Superior temporal gyrus (tissue), 1 donor: ENCODE measurements at regions not wholly inside any gene's neighbourhood (a gene's known extent, or its start where the extent isn't known, plus 50 kb on each side); places are given as distances from the start of the nearest gene placed in this dataset.
A peak's percentile ranks its signal among the peaks of the same experiment; 100 is the strongest.

Source experiments
- DNase-seq: peaks from one replicate; pipeline ENCODE4 v3.0.0-alpha.2; 2016; ENCODE audit errors: extremely low spot score

GRCh38 chr2:228707846-228708245 lies 526.4 kb upstream of the SPHKAP start:
- DNase-seq: no peak

GRCh38 chr2:228705318-228705717 lies 523.8 kb upstream of the SPHKAP start:
- no peak for DNase-seq

GRCh38 chr2:228703152-228703551 lies 521.7 kb upstream of the SPHKAP start:
- DNase-seq: no peak

- no peak for DNase-seq
Observed at GRCh38 chr2:228701506-228701905, 520.0 kb upstream of the SPHKAP start.

GRCh38 chr2:228700638-228701037 lies 519.2 kb upstream of the SPHKAP start:
- no peak for DNase-seq

- no peak for DNase-seq
Observed at GRCh38 chr2:228699888-228700287, 518.4 kb upstream of the SPHKAP start.

GRCh38 chr2:228699400-228699799 lies 517.9 kb upstream of the SPHKAP start:
- no peak for DNase-seq

GRCh38 chr2:228698963-228699362 lies 517.5 kb upstream of the SPHKAP start:
- DNase-seq: no peak

- DNase-seq: no peak
Observed at GRCh38 chr2:228697456-228697855, 516.0 kb upstream of the SPHKAP start.

GRCh38 chr2:228690681-228691080 lies 509.2 kb upstream of the SPHKAP start:
- no peak for DNase-seq

- no peak for DNase-seq
Observed at GRCh38 chr2:228689053-228689452, 507.6 kb upstream of the SPHKAP start.

GRCh38 chr2:228688007-228688645 lies 506.6 kb upstream of the SPHKAP start:
- DNase-seq: no peak

- no peak for DNase-seq
Observed at GRCh38 chr2:228681979-228682378, 500.5 kb upstream of the SPHKAP start.

- peak; percentile 57 for DNase-seq
Observed at GRCh38 chr2:228681426-228681825, 499.9 kb upstream of the SPHKAP start.

- DNase-seq: no peak
Observed at GRCh38 chr2:228678110-228678509, 496.6 kb upstream of the SPHKAP start.

- no peak for DNase-seq
Observed at GRCh38 chr2:228675646-228676045, 494.2 kb upstream of the SPHKAP start.

GRCh38 chr2:228675091-228675490 lies 493.6 kb upstream of the SPHKAP start:
- DNase-seq: no peak

- DNase-seq: no peak
Observed at GRCh38 chr2:228673876-228674554, 492.5 kb upstream of the SPHKAP start.

- no peak for DNase-seq
Observed at GRCh38 chr2:228669690-228670089, 488.2 kb upstream of the SPHKAP start.

GRCh38 chr2:228665232-228665631 lies 483.7 kb upstream of the SPHKAP start:
- no peak for DNase-seq

GRCh38 chr2:228658998-228659397 lies 477.5 kb upstream of the SPHKAP start:
- DNase-seq: no peak

- peak; percentile 85 for DNase-seq
Observed at GRCh38 chr2:228657807-228658402, 476.4 kb upstream of the SPHKAP start.

- DNase-seq: no peak
Observed at GRCh38 chr2:228655331-228655730, 473.8 kb upstream of the SPHKAP start.
